ENCODE measurements at regions not wholly inside any gene's neighbourhood (a gene's known extent, or its start where the extent isn't known, plus 50 kb on each side); places are given as distances from the start of the nearest gene placed in this dataset.

- no peak for DNase-seq
Observed at GRCh38 chr1:93013145-93014065, 52.1 kb upstream of the DIPK1A start.

GRCh38 chr1:93014168-93014567 is 52.9 kb upstream of the DIPK1A start:
- no peak for DNase-seq

GRCh38 chr1:93015590-93015989 is 54.3 kb upstream of the DIPK1A start:
- no peak for DNase-seq

GRCh38 chr1:93016171-93016570 is 54.9 kb upstream of the DIPK1A start:
- no peak for DNase-seq

- peak; percentile 58 to 76 for DNase-seq
Observed at GRCh38 chr1:93021539-93022134, 57.4 kb upstream of the MTF2 start.

- DNase-seq, result no peak
Observed at GRCh38 chr1:93022580-93022979, 56.5 kb upstream of the MTF2 start.

- no peak for DNase-seq
Observed at GRCh38 chr1:93023281-93023680, 55.8 kb upstream of the MTF2 start.

- DNase-seq, result no peak
Observed at GRCh38 chr1:93025572-93025971, 53.5 kb upstream of the MTF2 start.

GRCh38 chr1:93028542-93028941 is 50.5 kb upstream of the MTF2 start:
- DNase-seq, result no peak

Measured in Kasumi-1 (cell line).